ENCODE measurements at regions not wholly inside any gene's neighbourhood (a gene's known extent, or its start where the extent isn't known, plus 50 kb on each side); places are given as distances from the start of the nearest gene placed in this dataset.
"Not testable (repeated sequence)": the region's sequence is repeated elsewhere in the genome, so short reads cannot be mapped to it uniquely, and the experiment has no call there.

GRCh38 chr2:8505311-8505920, 176.4 kb upstream of the ID2 start:
- DNase-seq (ENCODE audit: low read depth): no peak

- DNase-seq (ENCODE audit: low read depth): no peak
Observed at GRCh38 chr2:8506746-8507145, 175.1 kb upstream of the ID2 start.

- DNase-seq (ENCODE audit: low read depth): no peak
Observed at GRCh38 chr2:8508766-8509165, 173.1 kb upstream of the ID2 start.

- DNase-seq (ENCODE audit: low read depth): no peak
Observed at GRCh38 chr2:8509621-8510020, 172.2 kb upstream of the ID2 start.

- not testable (repeated sequence) for DNase-seq (ENCODE audit: low read depth)
Observed at GRCh38 chr2:8510055-8510454, 171.8 kb upstream of the ID2 start.

- DNase-seq (ENCODE audit: low read depth): no peak
Observed at GRCh38 chr2:8510519-8510918, 171.3 kb upstream of the ID2 start.

- no peak for DNase-seq (ENCODE audit: low read depth)
Observed at GRCh38 chr2:8511868-8512612, 169.8 kb upstream of the ID2 start.

- no peak for DNase-seq (ENCODE audit: low read depth)
Observed at GRCh38 chr2:8513601-8514273, 168.1 kb upstream of the ID2 start.

- no peak for DNase-seq (ENCODE audit: low read depth)
Observed at GRCh38 chr2:8514274-8514662, 167.6 kb upstream of the ID2 start.

GRCh38 chr2:8514796-8515758, 166.8 kb upstream of the ID2 start:
- DNase-seq (ENCODE audit: low read depth): peak; percentile 31

- DNase-seq (ENCODE audit: low read depth): no peak
Observed at GRCh38 chr2:8515864-8516533, 165.9 kb upstream of the ID2 start.

GRCh38 chr2:8517850-8518498, 163.9 kb upstream of the ID2 start:
- DNase-seq (ENCODE audit: low read depth): no peak

- DNase-seq (ENCODE audit: low read depth): no peak
Observed at GRCh38 chr2:8518979-8519668, 162.7 kb upstream of the ID2 start.

- DNase-seq (ENCODE audit: low read depth): no peak
Observed at GRCh38 chr2:8520791-8521344, 161.0 kb upstream of the ID2 start.

- DNase-seq (ENCODE audit: low read depth): no peak
Observed at GRCh38 chr2:8522687-8523086, 159.2 kb upstream of the ID2 start.

GRCh38 chr2:8524388-8524787, 157.5 kb upstream of the ID2 start:
- no peak for DNase-seq (ENCODE audit: low read depth)

- DNase-seq (ENCODE audit: low read depth): no peak
Observed at GRCh38 chr2:8524823-8525222, 157.0 kb upstream of the ID2 start.

- no peak for DNase-seq (ENCODE audit: low read depth)
Observed at GRCh38 chr2:8525236-8525581, 156.6 kb upstream of the ID2 start.

GRCh38 chr2:8525582-8526402, 156.1 kb upstream of the ID2 start:
- DNase-seq (ENCODE audit: low read depth): no peak

- DNase-seq (ENCODE audit: low read depth): no peak
Observed at GRCh38 chr2:8526403-8526696, 155.5 kb upstream of the ID2 start.

Data from stimulated activated CD8-positive, alpha-beta memory T cell treated with anti-CD3 and anti-CD28 coated beads, Interleukin-12 subunit alpha, Interleukin-12 subunit beta, amount 100 ng/mL, for 4 hours (primary cell).